Spleen (tissue), 7 donors: ENCODE measurements at regions not wholly inside any gene's neighbourhood (a gene's known extent, or its start where the extent isn't known, plus 50 kb on each side); places are given as distances from the start of the nearest gene placed in this dataset.

Experiments
- CTCF ChIP-seq, 11 experiments: fragments of 200-600 bp in 7 of 11; fragments of 450-650 bp in 4 of 11; sonication (generic) in 4 of 11; IDR thresholded peaks in 8 of 11; conservative IDR thresholded peaks in 3 of 11; 1 replicate in 7 of 11; 2 replicates in 4 of 11; pipeline versions ENCODE4 v1.4.0 to v1.8.0; 2016 to 2021; ENCODE audit warnings: antibody characterized with exemption in 11 of 11, inconsistent platforms in 4 of 11, mild to moderate bottlenecking in 1 of 11
- POLR2A ChIP-seq, 3 donors: fragments of 450-650 bp; IDR thresholded peaks; one replicate each; pipeline ENCODE4 v1.5.1; 2017; ENCODE audit warnings: antibody characterized with exemption in 3 of 3, mild to moderate bottlenecking in 1 of 3
- donor health status: DM: no; HTN: no; CAD: no; lungs with moderate emphysema.
- donor health status: DM: no; HTN: no; CAD: no.
- donor health status: DM: no; HTN: no; CAD: no.

GRCh38 chr6:68159433-68159832 is 475.6 kb upstream of the ADGRB3 start:
- no peak for TF ChIP-seq CTCF (IDR thresholded peaks at IDR 0.05 in 8 of 11, conservative IDR thresholded peaks at IDR 0.05 in 3 of 11)
- TF ChIP-seq POLR2A (IDR thresholded peaks at IDR 0.05), result no peak
